ENCODE measurements at regions not wholly inside any gene's neighbourhood (a gene's known extent, or its start where the extent isn't known, plus 50 kb on each side); places are given as distances from the start of the nearest gene placed in this dataset.
"Not testable (repeated sequence)": the region's sequence is repeated elsewhere in the genome, so short reads cannot be mapped to it uniquely, and the experiment has no call there.

GRCh38 chr5:36739751-36740221 is 133.4 kb downstream of the SLC1A3 start:
- peak; percentile 30 for DNase-seq (ENCODE audit: low read depth)

GRCh38 chr5:36740259-36740898 is 134.0 kb downstream of the SLC1A3 start:
- peak; percentile 22 for DNase-seq (ENCODE audit: low read depth)

- DNase-seq (ENCODE audit: low read depth), result no peak
Measured at GRCh38 chr5:36741128-36741527, 134.7 kb downstream of the SLC1A3 start.

GRCh38 chr5:36743891-36744772 is 132.4 kb upstream of the NIPBL start:
- DNase-seq (ENCODE audit: low read depth), result peak; percentile 13

- no peak for DNase-seq (ENCODE audit: low read depth)
Measured at GRCh38 chr5:36744773-36745589, 131.6 kb upstream of the NIPBL start.

- DNase-seq (ENCODE audit: low read depth), result not testable (repeated sequence)
Measured at GRCh38 chr5:36747794-36748193, 128.8 kb upstream of the NIPBL start.

- no peak for DNase-seq (ENCODE audit: low read depth)
Measured at GRCh38 chr5:36751886-36752285, 124.7 kb upstream of the NIPBL start.

- DNase-seq (ENCODE audit: low read depth), result no peak
Measured at GRCh38 chr5:36755342-36755741, 121.2 kb upstream of the NIPBL start.

GRCh38 chr5:36755920-36756488 is 120.6 kb upstream of the NIPBL start:
- no peak for DNase-seq (ENCODE audit: low read depth)

- DNase-seq (ENCODE audit: low read depth), result no peak
Measured at GRCh38 chr5:36756848-36757247, 119.7 kb upstream of the NIPBL start.

GRCh38 chr5:36759117-36759516 is 117.5 kb upstream of the NIPBL start:
- no peak for DNase-seq (ENCODE audit: low read depth)

- DNase-seq (ENCODE audit: low read depth), result no peak
Measured at GRCh38 chr5:36763454-36763853, 113.1 kb upstream of the NIPBL start.

- DNase-seq (ENCODE audit: low read depth), result no peak
Measured at GRCh38 chr5:36765876-36766275, 110.7 kb upstream of the NIPBL start.

- DNase-seq (ENCODE audit: low read depth), result no peak
Measured at GRCh38 chr5:36766981-36767380, 109.6 kb upstream of the NIPBL start.

- DNase-seq (ENCODE audit: low read depth), result no peak
Measured at GRCh38 chr5:36768450-36768849, 108.1 kb upstream of the NIPBL start.

- no peak for DNase-seq (ENCODE audit: low read depth)
Measured at GRCh38 chr5:36769129-36769770, 107.3 kb upstream of the NIPBL start.

- no peak for DNase-seq (ENCODE audit: low read depth)
Measured at GRCh38 chr5:36770125-36770524, 106.4 kb upstream of the NIPBL start.

GRCh38 chr5:36772276-36773140 is 104.1 kb upstream of the NIPBL start:
- DNase-seq (ENCODE audit: low read depth), result no peak

GRCh38 chr5:36777105-36777757 is 99.3 kb upstream of the NIPBL start:
- DNase-seq (ENCODE audit: low read depth), result peak; percentile 4

- no peak for DNase-seq (ENCODE audit: low read depth)
Measured at GRCh38 chr5:36778336-36778735, 98.2 kb upstream of the NIPBL start.
